Myocyte (in vitro differentiated cells): ENCODE measurements at regions not wholly inside any gene's neighbourhood (a gene's known extent, or its start where the extent isn't known, plus 50 kb on each side); places are given as distances from the start of the nearest gene placed in this dataset.
"Not testable (repeated sequence)": the region's sequence is repeated elsewhere in the genome, so short reads cannot be mapped to it uniquely, and the experiment has no call there.

Experiments
- DNase-seq: peaks from one replicate; pipeline ENCODE4 v3.0.0-alpha.2; 2012; ENCODE audit warnings: low read depth

- DNase-seq, result no peak
Observed at GRCh38 chr2:116499389-116499788, 1315.1 kb upstream of the DDX18 start.

DNA sequence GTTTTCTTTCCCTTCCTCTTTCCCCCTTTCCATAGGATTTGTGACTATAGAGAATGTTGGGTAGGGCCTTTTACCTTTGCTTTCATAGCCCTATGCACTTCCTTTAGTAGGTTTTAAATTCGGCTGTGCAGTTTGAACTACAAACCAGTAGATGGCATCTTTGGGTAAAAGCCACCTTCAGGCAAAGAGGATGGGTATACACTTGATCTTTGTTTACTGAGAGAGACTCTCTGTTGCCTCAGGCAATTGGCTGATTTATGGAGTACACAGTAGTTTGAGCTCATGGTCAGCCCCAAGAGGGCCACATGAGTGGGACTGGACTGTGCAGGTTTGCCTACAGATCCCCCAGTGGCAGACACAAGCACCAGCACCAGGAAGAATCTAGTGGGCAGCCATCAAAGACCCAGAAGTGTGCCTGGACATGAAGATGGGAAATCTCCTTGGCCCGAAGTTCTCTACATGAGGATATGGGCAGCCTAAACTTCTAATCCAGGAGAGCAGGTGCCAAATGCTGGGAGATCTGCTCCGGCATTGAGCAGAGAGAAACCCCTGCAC is 1304.3 kb upstream of the DDX18 start:
- DNase-seq, result no peak

DNA sequence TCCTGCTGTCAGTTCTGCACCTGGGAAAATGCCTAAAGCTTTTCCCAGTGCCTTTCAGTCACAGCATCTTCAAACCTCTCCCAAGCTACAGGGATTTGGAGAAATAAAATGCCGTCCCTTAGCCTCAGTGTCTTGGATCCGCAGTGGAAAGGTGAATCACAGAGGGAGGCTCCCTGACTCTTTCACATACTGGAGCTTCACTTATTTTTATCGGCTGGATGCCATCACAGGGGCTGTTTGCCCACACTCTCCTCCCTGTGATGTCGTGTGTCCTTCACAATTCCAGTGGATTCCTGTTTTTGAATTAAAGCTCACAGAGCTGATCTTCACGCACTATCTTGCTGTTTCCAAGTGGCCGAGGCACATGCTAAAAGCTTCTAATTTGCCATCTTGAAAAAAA is 1303.1 kb upstream of the DDX18 start:
- DNase-seq, result no peak

GRCh38 chr2:116513991-116514390 is 1300.5 kb upstream of the DDX18 start:
- DNase-seq, result no peak

GRCh38 chr2:116517936-116518335 is 1296.6 kb upstream of the DDX18 start:
- no peak for DNase-seq

GRCh38 chr2:116537811-116538210 is 1276.7 kb upstream of the DDX18 start:
- DNase-seq, result no peak

DNA sequence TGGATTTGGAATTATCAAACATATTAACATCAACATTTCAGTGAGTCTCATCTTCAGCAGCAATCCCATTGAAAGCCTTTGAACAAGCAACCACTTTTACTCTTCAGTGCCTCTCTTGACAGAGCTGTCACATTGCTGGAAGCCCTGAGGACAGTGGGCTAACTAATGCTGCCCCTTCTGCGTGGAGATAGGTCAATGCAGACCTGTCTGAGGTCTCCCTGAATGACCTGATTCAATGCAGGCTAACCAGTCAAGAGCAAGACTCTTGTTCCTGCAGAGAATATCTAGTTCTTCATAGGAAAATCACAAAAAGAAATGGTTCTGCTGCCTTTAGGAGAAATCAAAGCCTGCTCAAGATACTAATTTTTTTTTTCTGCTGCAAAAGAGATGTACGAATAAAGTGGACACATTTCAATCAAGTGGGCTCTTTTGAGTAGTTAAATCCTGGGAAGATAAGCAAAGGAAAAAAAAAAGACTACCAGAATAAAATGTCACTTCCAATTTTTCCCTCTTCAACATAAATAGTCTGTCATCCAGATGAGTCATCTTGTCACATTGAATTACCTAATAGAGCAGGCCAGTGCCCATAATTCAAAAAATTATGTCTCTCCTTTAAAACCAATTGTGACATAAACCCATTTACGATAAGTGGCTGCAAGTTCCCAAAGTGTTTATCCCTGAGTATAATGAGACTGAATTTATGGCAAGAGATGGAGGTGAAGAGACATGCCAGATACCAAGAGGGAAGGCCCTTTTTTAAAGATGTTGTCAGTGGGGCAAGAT is 1269.0 kb upstream of the DDX18 start:
- DNase-seq, result no peak

DNA sequence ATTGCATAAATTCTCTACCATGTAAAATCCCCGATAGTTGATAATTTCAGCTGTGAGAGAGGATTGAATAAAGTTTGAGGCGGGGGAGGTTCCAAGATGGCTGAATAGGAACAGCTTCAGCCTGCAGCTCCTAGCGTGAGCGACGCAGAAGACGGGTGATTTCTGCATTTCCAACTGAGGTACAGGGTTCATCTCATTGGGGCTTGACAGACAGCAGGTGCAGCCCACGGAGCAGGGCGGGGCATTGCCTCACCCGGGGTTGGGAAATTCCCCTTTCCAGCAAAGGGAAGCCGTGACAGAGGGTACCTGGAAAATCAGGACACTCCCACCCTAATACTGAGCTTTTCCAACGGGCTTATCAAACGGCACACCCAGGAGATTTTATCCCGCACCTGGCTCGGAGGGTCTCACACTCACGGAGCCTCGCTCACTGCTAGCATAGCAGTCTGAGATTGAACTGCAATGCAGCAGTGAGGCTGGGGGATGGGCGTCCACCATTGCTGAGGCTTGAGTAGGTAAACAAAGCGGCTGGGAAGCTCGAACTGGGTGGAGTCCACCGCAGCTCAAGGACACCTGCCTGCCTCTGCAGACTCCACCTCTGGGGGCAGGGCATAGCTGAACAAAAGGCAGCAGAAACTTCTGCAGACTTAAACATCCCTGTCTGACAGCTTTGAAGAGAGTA is 1261.6 kb upstream of the DDX18 start:
- not testable (repeated sequence) for DNase-seq

DNA sequence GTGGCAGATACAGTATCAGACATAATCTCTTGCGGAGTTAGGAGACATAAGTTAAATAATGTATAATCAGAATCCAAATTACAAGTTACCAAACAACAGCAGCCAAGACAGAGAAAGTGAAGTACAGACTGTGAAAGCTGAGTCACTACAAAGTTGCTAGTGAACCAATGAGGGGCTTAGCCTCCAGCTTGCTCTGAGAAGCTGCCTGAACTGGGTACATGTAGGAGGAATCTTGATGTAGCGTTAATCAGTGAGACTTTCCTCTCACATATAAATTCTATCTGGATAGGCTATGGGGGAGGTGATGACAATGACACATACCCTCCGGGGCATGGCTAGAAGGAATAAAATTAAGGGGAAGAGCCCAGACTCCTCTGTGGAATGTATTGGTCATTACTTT is 1234.3 kb upstream of the DDX18 start:
- no peak for DNase-seq

GRCh38 chr2:116582850-116583249 is 1231.6 kb upstream of the DDX18 start:
- no peak for DNase-seq

DNA sequence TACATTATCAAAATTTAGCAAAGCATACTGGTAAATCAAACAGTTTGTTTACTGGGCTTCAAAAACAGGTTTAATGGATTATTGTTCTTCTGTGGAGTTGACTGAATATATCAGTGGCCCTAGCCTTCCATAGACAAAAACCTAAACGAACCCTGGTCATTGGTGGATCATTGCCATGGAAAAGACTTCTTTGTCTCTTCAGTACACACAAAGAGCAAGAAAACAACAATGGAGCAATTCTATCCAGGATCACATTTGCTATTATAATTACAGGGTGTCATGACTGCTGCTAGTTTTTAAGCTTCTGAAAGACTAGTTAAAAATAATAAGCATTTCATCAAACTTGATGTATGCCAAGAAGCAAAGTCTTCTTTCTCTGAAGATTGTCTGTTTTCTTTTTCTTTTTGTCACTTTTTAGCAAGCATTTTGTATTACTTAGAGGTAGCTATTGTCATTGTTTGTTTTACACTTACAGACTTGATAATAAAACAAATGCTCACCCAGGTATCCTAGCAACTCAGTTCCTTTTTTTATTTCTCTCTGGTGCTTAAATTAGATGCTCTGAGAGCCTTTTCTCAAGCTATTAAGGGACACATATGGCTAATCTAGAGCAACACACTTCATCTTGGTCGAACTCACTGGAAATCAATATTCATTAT is 1228.7 kb upstream of the DDX18 start:
- no peak for DNase-seq

GRCh38 chr2:116586328-116586689 is 1228.2 kb upstream of the DDX18 start:
- DNase-seq, result no peak
